Astrocyte of the spinal cord (primary cell): ENCODE measurements at regions not wholly inside any gene's neighbourhood (a gene's known extent, or its start where the extent isn't known, plus 50 kb on each side); places are given as distances from the start of the nearest gene placed in this dataset.

Experiments
- DNase-seq: peaks from one replicate; pipeline ENCODE4 v3.0.0; 2011; ENCODE audit warnings: low read depth, low spot score
- H3K4me3 ChIP-seq: 2 replicates; pipeline ENCODE4 v1.5.1; 2011; ENCODE audit warnings: low read depth, mild to moderate bottlenecking, low read length, moderate library complexity
- CTCF ChIP-seq: IDR thresholded peaks from 2 replicates; pipeline ENCODE4 v1.5.1; 2012; ENCODE audit warnings: low read depth, mild to moderate bottlenecking, low read length, inconsistent platforms
- in situ Hi-C: cut with HindIII; loops from 2 replicates; pipeline ENCODE4 v1.10.0; 2017; ENCODE audit warnings: low sequenced_read_pairs

GRCh38 chr3:139729300-139729699 lies 51.5 kb upstream of the NMNAT3 start:
- no peak for DNase-seq
- TF ChIP-seq CTCF: no peak
- H3K4me3 ChIP-seq: no peak overlapping the region
- in situ Hi-C loops: no loop called here

- in situ Hi-C loops: no loop called here
- TF ChIP-seq CTCF: no peak
- H3K4me3 ChIP-seq: no peak overlapping the region
- DNase-seq: no peak
These were observed 50.6 kb upstream of the NMNAT3 start for GRCh38 chr3:139728414-139728813.
